ENCODE measurements at regions not wholly inside any gene's neighbourhood (a gene's known extent, or its start where the extent isn't known, plus 50 kb on each side); places are given as distances from the start of the nearest gene placed in this dataset.

DNA sequence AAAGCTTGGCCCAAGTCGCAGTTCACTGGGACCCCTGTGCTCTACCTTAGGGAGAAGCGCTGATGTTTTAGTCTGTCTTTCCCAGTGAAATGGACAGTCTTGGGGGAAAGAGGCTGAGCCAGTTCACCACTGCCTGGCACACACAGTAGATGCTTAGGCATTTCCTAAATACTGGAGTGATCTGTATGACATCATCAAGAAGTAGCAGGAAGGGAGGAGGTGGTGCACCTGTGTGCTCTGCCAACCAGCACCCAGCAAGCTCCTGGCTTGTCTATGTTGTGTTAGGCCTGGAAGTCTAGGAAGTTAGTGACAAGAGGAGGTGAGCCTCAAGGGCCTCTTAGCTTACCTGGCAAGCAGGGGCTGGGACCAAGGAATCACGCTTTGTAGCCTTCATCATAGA is 158.2 kb upstream of the NFIA start:
- Histone ChIP-seq H3K4me3 (ENCODE audit: low read length in 3 of 3) (no peak overlapping the region), H3K27me3 (ENCODE audit: control insufficient read depth, insufficient read depth, low read length) (no peaks in the 10 kb centered on the region), H3K9ac (ENCODE audit: low read length in 3 of 3) (no peak overlapping the region), H3K9me3 (ENCODE audit: control insufficient read depth in 2 of 3, insufficient read depth in 1 of 3, low read length in 3 of 3) (no peaks in the 10 kb centered on the region), H3K27ac (ENCODE audit: low read depth in 2 of 2, low read length in 2 of 2) (no peak overlapping the region), H3K4me1 (ENCODE audit: control insufficient read depth in 2 of 3, insufficient read depth in 2 of 3, low read depth in 1 of 3, low read length in 3 of 3) (no peaks in the 10 kb centered on the region), H3K36me3 (ENCODE audit: control insufficient read depth in 2 of 3, insufficient read depth in 3 of 3, low read length in 3 of 3) (no peaks in the 10 kb centered on the region)
- DNase-seq (no peak), FAIRE-seq (no peak)
- intact Hi-C loops (cut with DNase I), result no loop called here
- TF ChIP-seq, protein P1, sequence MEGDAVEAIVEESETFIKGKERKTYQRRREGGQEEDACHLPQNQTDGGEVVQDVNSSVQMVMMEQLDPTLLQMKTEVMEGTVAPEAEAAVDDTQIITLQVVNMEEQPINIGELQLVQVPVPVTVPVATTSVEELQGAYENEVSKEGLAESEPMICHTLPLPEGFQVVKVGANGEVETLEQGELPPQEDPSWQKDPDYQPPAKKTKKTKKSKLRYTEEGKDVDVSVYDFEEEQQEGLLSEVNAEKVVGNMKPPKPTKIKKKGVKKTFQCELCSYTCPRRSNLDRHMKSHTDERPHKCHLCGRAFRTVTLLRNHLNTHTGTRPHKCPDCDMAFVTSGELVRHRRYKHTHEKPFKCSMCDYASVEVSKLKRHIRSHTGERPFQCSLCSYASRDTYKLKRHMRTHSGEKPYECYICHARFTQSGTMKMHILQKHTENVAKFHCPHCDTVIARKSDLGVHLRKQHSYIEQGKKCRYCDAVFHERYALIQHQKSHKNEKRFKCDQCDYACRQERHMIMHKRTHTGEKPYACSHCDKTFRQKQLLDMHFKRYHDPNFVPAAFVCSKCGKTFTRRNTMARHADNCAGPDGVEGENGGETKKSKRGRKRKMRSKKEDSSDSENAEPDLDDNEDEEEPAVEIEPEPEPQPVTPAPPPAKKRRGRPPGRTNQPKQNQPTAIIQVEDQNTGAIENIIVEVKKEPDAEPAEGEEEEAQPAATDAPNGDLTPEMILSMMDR (IDR thresholded peaks at IDR 0.05; ENCODE audit: borderline replicate concordance, extremely low read depth, insufficient read depth), result no peak

DNA sequence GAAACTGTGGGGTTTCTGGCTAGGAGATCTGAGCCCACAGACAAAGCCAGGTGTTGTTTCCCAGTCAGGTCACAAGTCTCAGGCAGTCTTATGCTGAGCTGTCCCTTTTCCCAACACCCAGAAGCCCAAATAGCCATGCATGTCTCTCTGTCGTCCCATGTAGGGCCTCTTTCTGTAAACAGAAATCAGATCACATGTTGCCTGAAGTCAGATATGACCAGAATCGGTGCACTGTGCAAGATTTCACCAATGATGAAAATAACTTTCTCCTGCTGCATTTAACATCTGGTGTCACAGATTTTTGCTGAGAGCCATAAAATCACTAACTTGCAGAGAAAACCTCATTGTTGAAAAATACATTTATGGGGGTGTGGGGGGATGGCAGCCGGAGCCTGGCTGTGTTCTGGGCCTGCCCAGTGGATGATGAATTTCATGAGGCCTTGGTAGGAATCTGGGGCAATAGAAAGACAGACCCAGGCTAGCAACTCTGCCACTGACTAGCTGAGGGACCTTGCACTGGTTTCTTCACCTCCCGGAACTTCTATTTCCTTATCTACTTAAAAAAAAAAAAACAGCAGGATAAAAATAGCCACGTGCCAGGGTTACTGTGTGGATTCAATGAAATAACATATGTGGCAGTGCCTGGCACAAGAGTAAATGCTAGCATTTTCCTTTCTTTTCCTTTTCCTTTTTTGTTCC is 158.8 kb upstream of the NFIA start:
- Histone ChIP-seq H3K27me3 (ENCODE audit: control insufficient read depth, insufficient read depth, low read length) (no peaks in the 10 kb centered on the region), H3K4me3 (ENCODE audit: low read length in 3 of 3) (no peak overlapping the region), H3K36me3 (ENCODE audit: control insufficient read depth in 2 of 3, insufficient read depth in 3 of 3, low read length in 3 of 3) (no peaks in the 10 kb centered on the region), H3K9me3 (ENCODE audit: control insufficient read depth in 2 of 3, insufficient read depth in 1 of 3, low read length in 3 of 3) (no peaks in the 10 kb centered on the region), H3K4me1 (ENCODE audit: control insufficient read depth in 2 of 3, insufficient read depth in 2 of 3, low read depth in 1 of 3, low read length in 3 of 3) (no peaks in the 10 kb centered on the region), H3K9ac (ENCODE audit: low read length in 3 of 3) (no peak overlapping the region), H3K27ac (ENCODE audit: low read depth in 2 of 2, low read length in 2 of 2) (no peak overlapping the region)
- intact Hi-C loops (cut with DNase I), result no loop called here
- TF ChIP-seq, protein P1 (IDR thresholded peaks at IDR 0.05; ENCODE audit: borderline replicate concordance, extremely low read depth, insufficient read depth), result no peak
- DNase-seq, result peak in 1 of 5 donors; percentile 22
- FAIRE-seq, result no peak

DNA sequence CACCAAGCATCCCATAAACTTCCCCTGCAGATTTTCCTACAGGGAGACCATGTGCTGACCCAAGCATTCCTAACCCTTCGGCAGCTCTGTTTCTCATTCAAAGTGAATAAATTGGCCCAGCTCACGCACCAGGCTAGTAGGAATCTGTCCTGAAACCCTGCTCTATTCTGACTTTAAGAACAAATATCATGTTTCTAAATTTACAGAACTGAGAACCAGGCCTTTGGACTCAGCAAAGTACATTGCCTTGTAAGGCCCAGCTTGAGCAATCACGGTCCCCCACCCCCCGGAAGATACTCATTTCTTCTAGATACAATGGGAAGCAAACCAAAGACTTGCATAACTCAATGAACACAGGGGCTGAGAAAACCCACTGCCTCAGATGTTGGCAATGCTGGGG is 160.1 kb upstream of the NFIA start:
- no peak for DNase-seq
- no peaks in the 10 kb centered on the region for H3K27me3 ChIP-seq (ENCODE audit: control insufficient read depth, insufficient read depth, low read length)
- no peak for FAIRE-seq
- H3K4me3 ChIP-seq (ENCODE audit: low read length in 3 of 3), result no peak overlapping the region
- no peak overlapping the region for H3K9ac ChIP-seq (ENCODE audit: low read length in 3 of 3)
- TF ChIP-seq, protein P1 (IDR thresholded peaks at IDR 0.05; ENCODE audit: borderline replicate concordance, extremely low read depth, insufficient read depth), result no peak
- H3K27ac ChIP-seq (ENCODE audit: low read depth in 2 of 2, low read length in 2 of 2), result no peak overlapping the region
- H3K9me3 ChIP-seq (ENCODE audit: control insufficient read depth in 2 of 3, insufficient read depth in 1 of 3, low read length in 3 of 3), result no peaks in the 10 kb centered on the region
- intact Hi-C loops (cut with DNase I), result no loop called here
- H3K36me3 ChIP-seq (ENCODE audit: control insufficient read depth in 2 of 3, insufficient read depth in 3 of 3, low read length in 3 of 3), result no peaks in the 10 kb centered on the region
- H3K4me1 ChIP-seq (ENCODE audit: control insufficient read depth in 2 of 3, insufficient read depth in 2 of 3, low read depth in 1 of 3, low read length in 3 of 3), result no peaks in the 10 kb centered on the region

DNA sequence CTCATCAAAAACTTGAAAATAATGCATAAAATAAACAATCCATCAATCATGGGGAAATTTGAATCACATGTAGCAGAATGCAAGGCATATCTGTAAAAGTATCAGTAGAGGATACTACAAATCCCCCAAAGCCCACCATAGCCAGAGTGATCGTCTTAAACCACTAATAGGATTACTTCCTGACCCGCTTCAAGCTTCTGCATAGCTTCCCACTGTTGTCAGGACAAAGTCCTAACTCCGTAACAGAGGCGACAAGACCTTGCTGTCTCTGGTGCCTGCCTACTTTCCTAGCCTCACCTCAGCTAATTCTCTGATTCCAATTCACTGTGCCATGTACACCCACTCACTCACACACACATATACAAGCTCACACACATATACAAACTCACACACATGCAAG is 161.2 kb upstream of the NFIA start:
- TF ChIP-seq, protein P1 (IDR thresholded peaks at IDR 0.05; ENCODE audit: borderline replicate concordance, extremely low read depth, insufficient read depth), result no peak
- Histone ChIP-seq H3K4me3 (ENCODE audit: low read length in 3 of 3) (no peak overlapping the region), H3K4me1 (ENCODE audit: control insufficient read depth in 2 of 3, insufficient read depth in 2 of 3, low read depth in 1 of 3, low read length in 3 of 3) (no peaks in the 10 kb centered on the region), H3K36me3 (ENCODE audit: control insufficient read depth in 2 of 3, insufficient read depth in 3 of 3, low read length in 3 of 3) (no peaks in the 10 kb centered on the region), H3K27ac (ENCODE audit: low read depth in 2 of 2, low read length in 2 of 2) (no peak overlapping the region), H3K9me3 (ENCODE audit: control insufficient read depth in 2 of 3, insufficient read depth in 1 of 3, low read length in 3 of 3) (no peaks in the 10 kb centered on the region), H3K9ac (ENCODE audit: low read length in 3 of 3) (no peak overlapping the region), H3K27me3 (ENCODE audit: control insufficient read depth, insufficient read depth, low read length) (no peaks in the 10 kb centered on the region)
- no peak for FAIRE-seq
- intact Hi-C loops (cut with DNase I), result no loop called here
- DNase-seq, result no peak
